ENCODE measurements at regions not wholly inside any gene's neighbourhood (a gene's known extent, or its start where the extent isn't known, plus 50 kb on each side); places are given as distances from the start of the nearest gene placed in this dataset.

GRCh38 chr21:36237441-36237840 lies 80.8 kb downstream of the DOP1B start:
- TF ChIP-seq CTCF (IDR thresholded peaks at IDR 0.05), result no peak
- TF ChIP-seq POLR2A (IDR thresholded peaks at IDR 0.05), result no peak

Measured in heart left ventricle (tissue), 13 donors.